ENCODE measurements at regions not wholly inside any gene's neighbourhood (a gene's known extent, or its start where the extent isn't known, plus 50 kb on each side); places are given as distances from the start of the nearest gene placed in this dataset.

- ChIA-PET RAD21 (ENCODE audit: low non-redundant PET in 1 of 2, low total read pairs in 2 of 2, uncharacterized antibody in 2 of 2, unreplicated experiment in 2 of 2) (no interaction called here), CTCF (no interaction called here), POLR2A (no interaction called here)
- no peaks in the 10 kb centered on the region for H3K79me2 ChIP-seq (ENCODE audit: insufficient read depth, low read length)
- ATAC-seq (no peak), DNase-seq (ENCODE audit: low read depth, low spot score) (no peak)
- H3K4me1 ChIP-seq (ENCODE audit: control insufficient read depth in 1 of 2, insufficient read depth in 2 of 2, low read length in 2 of 2): no peaks in the 10 kb centered on the region
- intact Hi-C loops (cut with micrococcal nuclease): no loop called here
- no peak for TF ChIP-seq EGR1 (IDR thresholded peaks at IDR 0.05; ENCODE audit: low read depth)
- no peak for TF ChIP-seq YY1 (IDR thresholded peaks at IDR 0.05; ENCODE audit: extremely low read depth, insufficient replicate concordance, low read depth, low read length)
- TF ChIP-seq FOSL1 (IDR thresholded peaks at IDR 0.05; ENCODE audit: low read depth): no peak
- no peak for TF ChIP-seq EZH2phosphoT487 (IDR thresholded peaks at IDR 0.05; ENCODE audit: borderline replicate concordance)
- no peak for TF ChIP-seq CTCF (IDR thresholded peaks at IDR 0.05 in 2 of 3, conservative IDR thresholded peaks at IDR 0.05 in 1 of 3; ENCODE audit: borderline replicate concordance in 1 of 3, insufficient read depth in 1 of 3, low read depth in 2 of 3, low read length in 2 of 3)
- TF ChIP-seq ELF1 (IDR thresholded peaks at IDR 0.05; ENCODE audit: borderline replicate concordance, low read depth): no peak
- no peak for TF ChIP-seq ATF3 (IDR thresholded peaks at IDR 0.05)
- TF ChIP-seq TCF7L2 (IDR thresholded peaks at IDR 0.05; ENCODE audit: borderline replicate concordance, extremely low read depth, insufficient read depth, insufficient read length): no peak
- TF ChIP-seq POLR2A (IDR thresholded peaks at IDR 0.05; ENCODE audit: borderline replicate concordance, extremely low read depth, insufficient read depth, insufficient read length): no peak
- no peak for TF ChIP-seq REST (IDR thresholded peaks at IDR 0.05; ENCODE audit: low read depth)
- no peak for TF ChIP-seq CBX3 (IDR thresholded peaks at IDR 0.05; ENCODE audit: low read depth)
- no peak for TF ChIP-seq CEBPB (IDR thresholded peaks at IDR 0.05; ENCODE audit: low read depth)
- TF ChIP-seq MAX (IDR thresholded peaks at IDR 0.05): no peak
- no peak for TF ChIP-seq EZH2 (IDR thresholded peaks at IDR 0.05)
- no peak for TF ChIP-seq ZBTB33 (IDR thresholded peaks at IDR 0.05; ENCODE audit: extremely low read depth, insufficient replicate concordance, low read length)
- TF ChIP-seq RAD21 (IDR thresholded peaks at IDR 0.05; ENCODE audit: low read depth): no peak
- H3K9me3 ChIP-seq (ENCODE audit: control insufficient read depth in 1 of 2, insufficient read depth in 1 of 2, low read depth in 1 of 2, low read length in 2 of 2): no peaks in the 10 kb centered on the region
- no TSS peak for BruUV-seq (replicated peaks)
- H3K27ac ChIP-seq (ENCODE audit: low read depth, low read length): no peak overlapping the region
- H4K20me1 ChIP-seq (ENCODE audit: insufficient read depth): no peaks in the 10 kb centered on the region
- no peaks in the 10 kb centered on the region for H3K36me3 ChIP-seq (ENCODE audit: control insufficient read depth in 1 of 2, insufficient read depth in 2 of 2, low read length in 2 of 2)
- H3K4me2 ChIP-seq (ENCODE audit: low read length): no peak overlapping the region
- H3K4me3 ChIP-seq (replicated peaks in 1 of 2; ENCODE audit: low read depth in 1 of 2, low read length in 2 of 2): no peak overlapping the region
- no peak overlapping the region for H2AFZ ChIP-seq (ENCODE audit: low read depth, low read length, poor library complexity, severe bottlenecking)
- no peaks in the 10 kb centered on the region for H3K9me2 ChIP-seq (ENCODE audit: insufficient read depth)
- peaks cover 60% of the 10 kb centered on the region for H3K27me3 ChIP-seq (ENCODE audit: insufficient read depth, low read length)
- no peak overlapping the region for H3K9ac ChIP-seq (ENCODE audit: low read length)
Measured at GRCh38 chr16:86436466-86437185, 73.7 kb upstream of the FOXF1 start.
